Nephron progenitor cell (in vitro differentiated cells): ENCODE measurements at regions not wholly inside any gene's neighbourhood (a gene's known extent, or its start where the extent isn't known, plus 50 kb on each side); places are given as distances from the start of the nearest gene placed in this dataset.

ENCODE experiments used
- DNase-seq: peaks from one replicate; pipeline ENCODE4 v3.0.0; 2021
- H3K27ac Mint-ChIP-seq: 2 replicates; pipeline ENCODE4 v1.8.0; 2021; ENCODE audit warnings: mild to moderate bottlenecking, moderate library complexity, mixed read lengths
- H3K27me3 Mint-ChIP-seq: 2 replicates; pipeline ENCODE4 v1.8.0; 2021; ENCODE audit warnings: mild to moderate bottlenecking, low read depth, mixed read lengths; ENCODE audit not compliant: poor library complexity
- H3K36me3 Mint-ChIP-seq: 2 replicates; pipeline ENCODE4 v1.8.0; 2021; ENCODE audit warnings: low read depth, mixed read lengths
- H3K4me1 Mint-ChIP-seq: 2 replicates; pipeline ENCODE4 v1.8.0; 2021; ENCODE audit warnings: mixed read lengths
- H3K4me3 Mint-ChIP-seq: 2 replicates; pipeline ENCODE4 v1.8.0; 2021; ENCODE audit warnings: mild to moderate bottlenecking, moderate library complexity, mixed read lengths
- H3K9me3 Mint-ChIP-seq: 2 replicates; pipeline ENCODE4 v1.8.0; 2021; ENCODE audit warnings: mild to moderate bottlenecking, moderate library complexity, mixed read lengths
- CTCF ChIP-seq: fragments of 200-600 bp; sonication (generic); IDR thresholded peaks from 2 replicates; pipeline ENCODE4 v1.5.0; 2021; ENCODE audit warnings: antibody characterized with exemption

GRCh38 chr5:90284375-90284774, 125.2 kb downstream of the CETN3 start:
- no peaks in the 10 kb centered on the region for H3K4me1 Mint-ChIP-seq
- no peak overlapping the region for H3K4me3 Mint-ChIP-seq
- TF ChIP-seq CTCF: no peak
- no peak for DNase-seq
- no peak overlapping the region for H3K27ac Mint-ChIP-seq
- no peaks in the 10 kb centered on the region for H3K9me3 Mint-ChIP-seq
- H3K27me3 Mint-ChIP-seq: no peaks in the 10 kb centered on the region
- no peaks in the 10 kb centered on the region for H3K36me3 Mint-ChIP-seq

GRCh38 chr5:90279091-90279490, 130.5 kb downstream of the CETN3 start:
- DNase-seq: no peak
- Mint-ChIP-seq H3K4me3 (no peak overlapping the region), H3K27ac (no peak overlapping the region), H3K27me3 (no peaks in the 10 kb centered on the region), H3K4me1 (no peaks in the 10 kb centered on the region), H3K36me3 (no peaks in the 10 kb centered on the region), H3K9me3 (no peaks in the 10 kb centered on the region)
- TF ChIP-seq CTCF: no peak

GRCh38 chr5:90274216-90274615, 135.3 kb downstream of the CETN3 start:
- H3K9me3 Mint-ChIP-seq: no peaks in the 10 kb centered on the region
- no peak for TF ChIP-seq CTCF
- H3K27ac Mint-ChIP-seq: no peak overlapping the region
- H3K36me3 Mint-ChIP-seq: no peaks in the 10 kb centered on the region
- peaks cover 3% of the 10 kb centered on the region for H3K27me3 Mint-ChIP-seq
- H3K4me3 Mint-ChIP-seq: no peak overlapping the region
- no peak for DNase-seq
- H3K4me1 Mint-ChIP-seq: no peaks in the 10 kb centered on the region

GRCh38 chr5:90267646-90268045, 141.9 kb downstream of the CETN3 start:
- no peaks in the 10 kb centered on the region for H3K36me3 Mint-ChIP-seq
- no peaks in the 10 kb centered on the region for H3K9me3 Mint-ChIP-seq
- TF ChIP-seq CTCF: no peak
- no peak overlapping the region for H3K4me3 Mint-ChIP-seq
- peaks cover 24% of the 10 kb centered on the region for H3K4me1 Mint-ChIP-seq
- peaks cover 3% of the 10 kb centered on the region for H3K27me3 Mint-ChIP-seq
- no peak for DNase-seq
- no peak overlapping the region for H3K27ac Mint-ChIP-seq

GRCh38 chr5:90265545-90265857, 144.1 kb downstream of the CETN3 start:
- Mint-ChIP-seq H3K36me3 (no peaks in the 10 kb centered on the region), H3K27me3 (peaks cover 3% of the 10 kb centered on the region), H3K27ac (no peak overlapping the region), H3K4me1 (peaks cover 24% of the 10 kb centered on the region), H3K4me3 (no peak overlapping the region), H3K9me3 (no peaks in the 10 kb centered on the region)
- no peak for TF ChIP-seq CTCF
- no peak for DNase-seq

GRCh38 chr5:90264689-90265544, 144.6 kb downstream of the CETN3 start:
- Mint-ChIP-seq H3K27me3 (peaks cover 3% of the 10 kb centered on the region), H3K4me3 (no peak overlapping the region), H3K4me1 (peaks cover 24% of the 10 kb centered on the region), H3K36me3 (no peaks in the 10 kb centered on the region), H3K9me3 (no peaks in the 10 kb centered on the region), H3K27ac (no peak overlapping the region)
- TF ChIP-seq CTCF: peak; percentile 96
- DNase-seq: peak; percentile 71
